Testis (tissue), 2 donors: ENCODE measurements at regions not wholly inside any gene's neighbourhood (a gene's known extent, or its start where the extent isn't known, plus 50 kb on each side); places are given as distances from the start of the nearest gene placed in this dataset.
"Not testable (repeated sequence)": the region's sequence is repeated elsewhere in the genome, so short reads cannot be mapped to it uniquely, and the experiment has no call there.

Source experiments
- DNase-seq: peaks from one replicate; pipeline ENCODE4 v3.0.0-alpha.2; 2019
- H3K27ac ChIP-seq, 2 donors: fragments of 200-600 bp; sonication (generic); one replicate each; pipeline ENCODE4 v1.5.1; 2019
- H3K27me3 ChIP-seq: fragments of 200-600 bp; sonication (generic); one replicate; pipeline ENCODE4 v1.5.1; 2019
- H3K36me3 ChIP-seq: fragments of 200-600 bp; sonication (generic); one replicate; pipeline ENCODE4 v1.5.1; 2017; ENCODE audit warnings: low read depth; ENCODE audit errors: missing control alignments
- H3K4me1 ChIP-seq: fragments of 200-600 bp; sonication (generic); one replicate; pipeline ENCODE4 v1.5.1; 2019
- H3K4me3 ChIP-seq, 2 donors: fragments of 200-600 bp; sonication (generic); one replicate each; pipeline ENCODE4 v1.5.1; 2017 to 2019
- H3K9me3 ChIP-seq: fragments of 200-600 bp; sonication (generic); one replicate; pipeline ENCODE4 v1.5.1; 2017
- CTCF ChIP-seq, 3 experiments: fragments of 450-650 bp in 2 of 3; fragments of 200-600 bp in 1 of 3; sonication (generic) in 1 of 3; IDR thresholded peaks; one replicate each; pipeline ENCODE4 v1.5.1; 2016 to 2019; ENCODE audit warnings: antibody characterized with exemption in 3 of 3, mild to moderate bottlenecking in 2 of 3, moderate library complexity in 1 of 3
- POLR2A ChIP-seq: fragments of 450-650 bp; IDR thresholded peaks from one replicate; pipeline ENCODE4 v1.6.1; 2017; ENCODE audit warnings: antibody characterized with exemption, mild to moderate bottlenecking, moderate library complexity
- WGBS, 2 donors: methylation state at CpG; one replicate each; pipeline ENCODE4 v1.1.5; 2018; 5-methylcytosine and 5-hydroxymethylcytosine counted together
- intact Hi-C: fragments of 100-400 bp; cut with DNase I; formaldehyde crosslinking; loops from one replicate; pipeline ENCODE4 v1.15.1; 2023; ENCODE audit warnings: low total_unique reads

GRCh38 chr3:198109883-198110282, 149.9 kb downstream of the LMLN start:
- 61 to 73% methylated on average over 5 of the region's 5 CpGs for WGBS, 2 donors
- intact Hi-C loops, result no loop called here
- no peak for TF ChIP-seq POLR2A
- TF ChIP-seq CTCF (IDR thresholded peaks at IDR 0.05), result no peak
- Histone ChIP-seq H3K9me3 (no peaks in the 10 kb centered on the region), H3K36me3 (no peaks in the 10 kb centered on the region), H3K27ac (no peak overlapping the region), H3K4me3 (no peak overlapping the region), H3K27me3 (peaks cover 6% of the 10 kb centered on the region), H3K4me1 (no peaks in the 10 kb centered on the region)
- DNase-seq, result peak; percentile 58

GRCh38 chr3:198112031-198112430, 152.0 kb downstream of the LMLN start:
- H3K4me3 ChIP-seq, result no peak overlapping the region
- peaks cover 6% of the 10 kb centered on the region for H3K27me3 ChIP-seq

GRCh38 chr3:198113206-198114053, 153.4 kb downstream of the LMLN start:
- intact Hi-C loops, result no loop called here
- TF ChIP-seq CTCF (IDR thresholded peaks at IDR 0.05) (no peak), POLR2A (no peak)
- DNase-seq, result peak; percentile 25
- Histone ChIP-seq H3K36me3 (no peaks in the 10 kb centered on the region), H3K27ac (no peak overlapping the region), H3K27me3 (peaks cover 6% of the 10 kb centered on the region), H3K4me3 (peak overlapping the region; percentile 29 to 39), H3K4me1 (no peaks in the 10 kb centered on the region), H3K9me3 (no peaks in the 10 kb centered on the region)
- 7% methylated on average over 52 to 57 of the region's 59 CpGs for WGBS, 2 donors

More at GRCh38 chr3:198112031-198112430, 152.0 kb downstream of the LMLN start:
- 91 to 96% methylated on average over 5 of the region's 5 CpGs for WGBS, 2 donors
- Histone ChIP-seq H3K36me3 (no peaks in the 10 kb centered on the region), H3K9me3 (no peaks in the 10 kb centered on the region), H3K27ac (no peak overlapping the region), H3K4me1 (no peaks in the 10 kb centered on the region)
- DNase-seq, result no peak
- intact Hi-C loops, result no loop called here
- TF ChIP-seq POLR2A (no peak), CTCF (IDR thresholded peaks at IDR 0.05) (no peak)

GRCh38 chr3:198114516-198114915, 154.5 kb downstream of the LMLN start:
- H3K36me3 ChIP-seq, H3K9me3 ChIP-seq, H3K4me1 ChIP-seq, DNase-seq, intact Hi-C loops, H3K27ac ChIP-seq, H3K27me3 ChIP-seq, H3K4me3 ChIP-seq: not testable (repeated sequence)
- 82% methylated on average over 7 of the region's 7 CpGs; no CpG with 5 or more reads in 1 of the 2 donors for WGBS, 2 donors

- DNase-seq, H3K4me1 ChIP-seq, H3K4me3 ChIP-seq, H3K36me3 ChIP-seq, H3K27me3 ChIP-seq, H3K27ac ChIP-seq, H3K9me3 ChIP-seq, intact Hi-C loops: not testable (repeated sequence)
- 66% methylated on average over 4 of the region's 8 CpGs; no CpG with 5 or more reads in 1 of the 2 donors for WGBS, 2 donors
Observed at GRCh38 chr3:198122184-198122583, 162.2 kb downstream of the LMLN start.

- H3K9me3 ChIP-seq, H3K27me3 ChIP-seq, H3K36me3 ChIP-seq, H3K4me3 ChIP-seq, H3K4me1 ChIP-seq, DNase-seq, intact Hi-C loops, H3K27ac ChIP-seq: not testable (repeated sequence)
- whole genome bisulfite sequencing, 2 donors, result 63 to 100% methylated on average over 1 to 6 of the region's 12 CpGs
Observed at GRCh38 chr3:198137038-198137835, 177.2 kb downstream of the LMLN start.

- WGBS, 2 donors, result 90 to 95% methylated on average over 5 to 7 of the region's 10 CpGs
- not testable (repeated sequence) for H3K36me3 ChIP-seq, DNase-seq
Observed at GRCh38 chr3:198138205-198138604, 178.2 kb downstream of the LMLN start.

GRCh38 chr3:198139037-198139436, 179.0 kb downstream of the LMLN start:
- H3K36me3 ChIP-seq, H3K9me3 ChIP-seq, H3K27me3 ChIP-seq, H3K27ac ChIP-seq, H3K4me1 ChIP-seq, H3K4me3 ChIP-seq, intact Hi-C loops, DNase-seq: not testable (repeated sequence)
- 41 to 50% methylated on average over 4 of the region's 4 CpGs for WGBS, 2 donors

More at GRCh38 chr3:198138205-198138604, 178.2 kb downstream of the LMLN start:
- H3K27ac ChIP-seq, H3K4me1 ChIP-seq, intact Hi-C loops, H3K9me3 ChIP-seq, H3K4me3 ChIP-seq, H3K27me3 ChIP-seq: not testable (repeated sequence)
